ENCODE measurements at regions not wholly inside any gene's neighbourhood (a gene's known extent, or its start where the extent isn't known, plus 50 kb on each side); places are given as distances from the start of the nearest gene placed in this dataset.

- DNase-seq (ENCODE audit: low spot score) = no peak
- Mint-ChIP-seq H3K27me3 (ENCODE audit: low read depth) (no peaks in the 10 kb centered on the region), H3K4me3 (no peak overlapping the region), H3K4me1 (ENCODE audit: low read depth) (no peaks in the 10 kb centered on the region), H3K27ac (no peak overlapping the region), H3K36me3 (ENCODE audit: low read depth) (no peaks in the 10 kb centered on the region), H3K9me3 (no peaks in the 10 kb centered on the region)
Observed at GRCh38 chr10:131006458-131007256, 304.9 kb downstream of the TCERG1L start.

DNA sequence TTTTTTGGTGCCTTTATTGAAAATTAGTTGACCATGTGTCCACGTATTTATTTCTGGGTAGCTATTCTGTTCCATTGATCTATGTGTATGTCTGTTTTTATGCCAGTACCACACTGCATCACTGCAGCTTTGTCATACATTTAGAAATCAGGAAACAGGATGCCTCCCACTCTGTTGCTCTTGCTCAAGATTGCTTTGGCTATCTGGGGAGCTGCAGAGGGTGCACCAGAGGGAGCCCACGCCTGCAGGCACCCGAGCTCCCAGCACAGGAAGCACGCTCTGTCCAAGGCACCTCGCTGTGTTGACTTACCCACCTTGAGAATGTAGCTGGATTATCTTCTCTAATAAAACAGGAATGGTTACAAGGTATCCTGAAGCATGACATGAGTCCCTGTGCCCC is 301.7 kb downstream of the TCERG1L start:
- Mint-ChIP-seq H3K27me3 (ENCODE audit: low read depth) (no peaks in the 10 kb centered on the region), H3K36me3 (ENCODE audit: low read depth) (no peaks in the 10 kb centered on the region), H3K4me1 (ENCODE audit: low read depth) (no peaks in the 10 kb centered on the region), H3K4me3 (no peak overlapping the region), H3K27ac (no peak overlapping the region), H3K9me3 (no peaks in the 10 kb centered on the region)
- DNase-seq (ENCODE audit: low spot score) = no peak

DNA sequence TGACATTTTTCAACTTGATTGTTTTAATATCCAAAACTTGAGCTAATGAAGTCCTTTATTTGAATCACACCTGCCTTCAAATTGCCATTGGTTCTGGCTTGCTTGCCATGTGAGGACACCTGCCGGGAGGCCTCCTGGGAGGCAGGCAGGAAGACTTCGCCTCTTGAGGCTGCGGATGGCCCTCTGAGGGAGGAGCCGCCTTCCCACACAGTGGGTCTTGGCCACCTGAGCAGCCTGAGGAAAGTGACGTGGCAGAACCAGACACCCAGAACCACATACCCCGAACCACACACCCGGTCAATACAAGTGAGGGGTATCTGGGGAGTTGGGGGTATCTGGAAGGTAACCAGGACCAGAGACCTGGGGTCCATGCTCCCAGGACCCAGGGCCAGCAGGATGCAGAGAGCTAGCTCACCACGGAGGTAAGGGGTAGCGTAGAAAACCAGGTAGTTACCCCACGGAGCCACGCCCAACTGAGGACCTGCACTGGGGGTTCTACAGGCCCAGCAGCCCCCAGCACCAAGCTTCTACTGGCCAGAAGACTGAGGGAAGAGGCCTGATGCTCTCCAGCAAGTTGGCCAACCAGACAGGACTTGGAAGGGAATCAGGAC is 300.5 kb downstream of the TCERG1L start:
- H3K4me3 Mint-ChIP-seq = no peak overlapping the region
- no peaks in the 10 kb centered on the region for H3K36me3 Mint-ChIP-seq (ENCODE audit: low read depth)
- no peaks in the 10 kb centered on the region for H3K9me3 Mint-ChIP-seq
- no peak overlapping the region for H3K27ac Mint-ChIP-seq
- H3K27me3 Mint-ChIP-seq (ENCODE audit: low read depth) = no peaks in the 10 kb centered on the region
- DNase-seq (ENCODE audit: low spot score) = no peak
- no peaks in the 10 kb centered on the region for H3K4me1 Mint-ChIP-seq (ENCODE audit: low read depth)

DNA sequence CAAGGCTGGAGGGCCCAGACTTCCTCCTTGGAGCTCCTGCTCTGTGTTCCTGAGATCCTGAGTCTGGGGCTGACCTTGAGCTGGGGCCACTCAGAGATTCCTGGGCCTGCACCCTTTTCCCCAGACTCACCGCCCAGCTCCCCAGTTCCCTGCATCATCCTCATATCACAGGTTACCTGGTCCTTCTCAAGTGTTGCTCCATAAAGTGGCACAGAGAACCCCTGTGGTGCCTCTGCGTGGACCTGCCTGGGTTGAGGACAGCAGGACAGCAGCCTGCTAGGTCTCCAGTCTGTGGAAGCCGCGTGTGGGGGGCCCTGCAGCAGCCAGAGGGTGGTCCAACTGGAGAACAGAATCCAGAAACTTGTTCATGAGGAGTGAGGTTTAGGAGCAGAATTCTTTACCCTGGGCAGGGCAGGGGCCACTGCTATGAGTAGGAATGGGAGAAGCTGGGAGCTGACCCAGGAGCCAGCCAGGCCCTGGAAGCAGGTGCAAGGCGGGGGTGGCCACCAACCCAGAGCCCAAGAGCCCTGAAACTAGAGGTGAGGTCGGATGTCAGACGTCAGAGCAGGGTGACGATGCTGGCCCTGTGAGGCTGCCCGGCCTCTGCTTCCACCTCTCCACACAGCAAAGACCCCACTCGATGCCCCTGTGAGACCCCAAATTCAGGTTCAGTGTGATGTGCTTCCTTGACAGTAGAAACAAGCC is 299.4 kb downstream of the TCERG1L start:
- no peak overlapping the region for H3K27ac Mint-ChIP-seq
- no peaks in the 10 kb centered on the region for H3K36me3 Mint-ChIP-seq (ENCODE audit: low read depth)
- no peaks in the 10 kb centered on the region for H3K4me1 Mint-ChIP-seq (ENCODE audit: low read depth)
- H3K27me3 Mint-ChIP-seq (ENCODE audit: low read depth) = no peaks in the 10 kb centered on the region
- H3K4me3 Mint-ChIP-seq = no peak overlapping the region
- no peak for DNase-seq (ENCODE audit: low spot score)
- no peaks in the 10 kb centered on the region for H3K9me3 Mint-ChIP-seq

DNA sequence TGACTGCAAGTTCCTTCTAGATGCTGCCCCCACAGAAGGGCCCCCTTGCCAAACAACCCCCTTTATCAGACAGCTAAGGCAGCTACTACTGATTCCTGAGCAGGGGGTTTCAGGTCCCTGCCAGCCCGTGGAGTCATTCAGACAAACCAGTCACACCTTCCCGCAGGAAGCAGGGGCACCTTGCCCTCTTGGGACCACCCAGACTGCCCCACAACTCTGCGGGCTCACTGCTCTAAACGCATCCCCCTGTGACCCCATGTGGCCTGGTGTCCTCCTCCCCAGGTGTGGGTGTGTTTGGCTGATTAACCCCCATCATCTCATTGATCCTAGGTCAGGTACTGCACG is 298.9 kb downstream of the TCERG1L start:
- Mint-ChIP-seq H3K9me3 (no peaks in the 10 kb centered on the region), H3K36me3 (ENCODE audit: low read depth) (no peaks in the 10 kb centered on the region), H3K27ac (no peak overlapping the region), H3K27me3 (ENCODE audit: low read depth) (no peaks in the 10 kb centered on the region), H3K4me1 (ENCODE audit: low read depth) (no peaks in the 10 kb centered on the region), H3K4me3 (no peak overlapping the region)
- no peak for DNase-seq (ENCODE audit: low spot score)

- Mint-ChIP-seq H3K9me3 (no peaks in the 10 kb centered on the region), H3K27ac (no peak overlapping the region), H3K36me3 (ENCODE audit: low read depth) (no peaks in the 10 kb centered on the region), H3K27me3 (ENCODE audit: low read depth) (no peaks in the 10 kb centered on the region), H3K4me1 (ENCODE audit: low read depth) (no peaks in the 10 kb centered on the region), H3K4me3 (no peak overlapping the region)
- DNase-seq (ENCODE audit: low spot score) = no peak
Observed at GRCh38 chr10:131013281-131013912, 298.1 kb downstream of the TCERG1L start.

DNA sequence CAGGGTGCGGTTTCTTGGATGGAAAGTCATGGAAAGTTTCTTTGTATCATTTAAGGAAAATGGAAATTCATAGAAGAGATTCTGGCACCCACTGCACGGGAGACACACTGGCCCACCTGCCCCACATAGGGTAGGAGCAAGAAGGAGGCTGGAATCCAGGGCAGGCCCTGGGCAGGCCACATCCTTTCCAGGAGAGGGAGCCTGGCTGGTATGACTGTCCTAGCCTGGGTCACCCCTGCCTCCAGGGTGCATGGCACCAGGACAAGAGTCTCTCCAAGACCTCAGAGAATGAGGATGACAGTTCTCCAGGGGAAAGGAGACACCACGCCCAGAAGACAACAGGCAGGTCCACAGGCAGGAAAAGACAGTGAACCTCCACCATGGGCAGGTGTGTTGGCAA is 297.2 kb downstream of the TCERG1L start:
- H3K36me3 Mint-ChIP-seq (ENCODE audit: low read depth) = no peaks in the 10 kb centered on the region
- no peak for DNase-seq (ENCODE audit: low spot score)
- H3K27me3 Mint-ChIP-seq (ENCODE audit: low read depth) = no peaks in the 10 kb centered on the region
- H3K27ac Mint-ChIP-seq = no peak overlapping the region
- H3K4me1 Mint-ChIP-seq (ENCODE audit: low read depth) = no peaks in the 10 kb centered on the region
- no peak overlapping the region for H3K4me3 Mint-ChIP-seq
- no peaks in the 10 kb centered on the region for H3K9me3 Mint-ChIP-seq

DNA sequence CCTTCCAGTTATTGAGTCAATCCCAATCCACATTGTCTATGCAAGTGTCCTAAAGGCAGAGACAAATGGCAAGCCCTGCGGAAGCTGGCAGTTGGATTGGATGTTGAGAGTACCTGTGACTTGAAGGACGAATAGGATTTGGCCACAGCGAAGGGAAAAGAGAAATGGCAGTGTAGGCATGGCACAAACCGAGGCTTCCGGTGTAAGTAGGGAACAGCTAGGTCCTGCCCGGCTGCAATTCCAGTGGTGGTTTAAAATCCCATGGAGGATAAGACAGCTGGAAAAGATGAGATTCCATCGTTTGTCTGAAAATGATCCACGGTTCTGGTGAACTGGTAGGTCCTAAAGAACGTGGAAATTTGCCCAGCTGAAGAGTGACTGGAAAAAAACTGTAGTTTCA is 296.2 kb downstream of the TCERG1L start:
- Mint-ChIP-seq H3K4me3 (no peak overlapping the region), H3K27me3 (ENCODE audit: low read depth) (no peaks in the 10 kb centered on the region), H3K36me3 (ENCODE audit: low read depth) (no peaks in the 10 kb centered on the region), H3K9me3 (no peaks in the 10 kb centered on the region), H3K4me1 (ENCODE audit: low read depth) (no peaks in the 10 kb centered on the region), H3K27ac (no peak overlapping the region)
- no peak for DNase-seq (ENCODE audit: low spot score)

DNA sequence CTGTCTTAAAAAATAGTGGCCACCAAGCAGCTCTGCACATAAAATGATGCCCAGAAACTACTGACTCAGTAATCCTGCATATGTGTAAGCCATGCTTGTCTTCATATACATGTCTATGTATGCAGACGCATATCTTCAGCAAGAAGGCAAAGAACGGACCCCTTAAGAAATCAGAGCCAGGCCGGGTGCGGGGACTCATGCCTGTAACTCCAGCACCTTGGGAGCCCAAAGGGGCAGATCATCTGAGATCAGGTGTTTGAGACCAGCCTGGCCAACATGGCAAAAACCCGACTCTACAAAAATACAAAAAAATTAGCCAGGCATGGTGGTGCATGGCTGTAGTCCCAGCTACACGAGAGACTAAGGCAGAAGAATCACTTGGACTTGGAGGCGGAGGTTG is 295.0 kb downstream of the TCERG1L start:
- H3K36me3 Mint-ChIP-seq (ENCODE audit: low read depth) = no peaks in the 10 kb centered on the region
- no peak overlapping the region for H3K27ac Mint-ChIP-seq
- H3K9me3 Mint-ChIP-seq = no peaks in the 10 kb centered on the region
- H3K4me1 Mint-ChIP-seq (ENCODE audit: low read depth) = no peaks in the 10 kb centered on the region
- no peak for DNase-seq (ENCODE audit: low spot score)
- no peak overlapping the region for H3K4me3 Mint-ChIP-seq
- no peaks in the 10 kb centered on the region for H3K27me3 Mint-ChIP-seq (ENCODE audit: low read depth)

- Mint-ChIP-seq H3K4me3 (no peak overlapping the region), H3K36me3 (ENCODE audit: low read depth) (no peaks in the 10 kb centered on the region), H3K4me1 (ENCODE audit: low read depth) (no peaks in the 10 kb centered on the region), H3K9me3 (no peaks in the 10 kb centered on the region), H3K27me3 (ENCODE audit: low read depth) (no peaks in the 10 kb centered on the region), H3K27ac (no peak overlapping the region)
- no peak for DNase-seq (ENCODE audit: low spot score)
Observed at GRCh38 chr10:131017566-131018285, 293.8 kb downstream of the TCERG1L start.

GRCh38 chr10:131018886-131019500 is 292.5 kb downstream of the TCERG1L start:
- no peaks in the 10 kb centered on the region for H3K4me1 Mint-ChIP-seq (ENCODE audit: low read depth)
- no peaks in the 10 kb centered on the region for H3K36me3 Mint-ChIP-seq (ENCODE audit: low read depth)
- H3K9me3 Mint-ChIP-seq = no peaks in the 10 kb centered on the region
- no peak overlapping the region for H3K4me3 Mint-ChIP-seq
- H3K27me3 Mint-ChIP-seq (ENCODE audit: low read depth) = no peaks in the 10 kb centered on the region
- no peak for DNase-seq (ENCODE audit: low spot score)
- no peak overlapping the region for H3K27ac Mint-ChIP-seq

DNA sequence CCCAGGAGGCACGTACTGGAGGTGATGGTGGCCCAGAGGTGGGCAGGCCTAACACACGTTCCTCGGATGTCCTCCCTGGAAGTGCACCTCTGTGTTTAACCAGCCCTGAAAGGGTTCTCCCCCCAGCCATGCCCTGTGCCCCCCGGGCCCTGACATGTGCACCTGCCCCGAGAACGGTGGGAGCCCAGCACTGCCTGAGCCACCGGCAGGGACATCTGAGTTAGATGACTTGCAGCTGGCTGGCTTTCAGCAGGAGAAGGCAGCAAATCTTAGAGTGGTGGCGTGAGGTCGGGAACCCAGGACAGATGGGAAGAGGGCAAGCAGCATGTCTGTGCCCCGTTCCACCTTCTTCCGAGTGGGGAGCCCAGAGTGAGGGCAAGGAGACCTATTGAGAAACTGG is 291.8 kb downstream of the TCERG1L start:
- Mint-ChIP-seq H3K4me1 (ENCODE audit: low read depth) (no peaks in the 10 kb centered on the region), H3K27me3 (ENCODE audit: low read depth) (no peaks in the 10 kb centered on the region), H3K4me3 (no peak overlapping the region), H3K36me3 (ENCODE audit: low read depth) (no peaks in the 10 kb centered on the region), H3K9me3 (no peaks in the 10 kb centered on the region), H3K27ac (no peak overlapping the region)
- DNase-seq (ENCODE audit: low spot score) = no peak

- H3K27me3 Mint-ChIP-seq (ENCODE audit: low read depth) = no peaks in the 10 kb centered on the region
- no peak overlapping the region for H3K4me3 Mint-ChIP-seq
- H3K36me3 Mint-ChIP-seq (ENCODE audit: low read depth) = no peaks in the 10 kb centered on the region
- H3K27ac Mint-ChIP-seq = no peak overlapping the region
- no peaks in the 10 kb centered on the region for H3K9me3 Mint-ChIP-seq
- H3K4me1 Mint-ChIP-seq (ENCODE audit: low read depth) = no peaks in the 10 kb centered on the region
- no peak for DNase-seq (ENCODE audit: low spot score)
Observed at GRCh38 chr10:131020775-131021174, 290.7 kb downstream of the TCERG1L start.
